Brain microvascular endothelial cell (primary cell): ENCODE measurements at regions not wholly inside any gene's neighbourhood (a gene's known extent, or its start where the extent isn't known, plus 50 kb on each side); places are given as distances from the start of the nearest gene placed in this dataset.

Experiments
- DNase-seq: peaks from one replicate; pipeline ENCODE4 v3.0.0-alpha.2; 2020
- H3K27ac ChIP-seq: fragments of 250-450 bp; sonication (Bioruptor Pico); 2 replicates; pipeline ENCODE4 v1.5.1; 2020; ENCODE audit warnings: mild to moderate bottlenecking, moderate library complexity
- H3K27me3 ChIP-seq: fragments of 250-450 bp; sonication (Bioruptor Pico); replicated peaks from 2 replicates; pipeline ENCODE4 v1.5.1; 2020; ENCODE audit warnings: mild to moderate bottlenecking
- H3K36me3 ChIP-seq: fragments of 250-450 bp; sonication (Bioruptor Pico); replicated peaks from 2 replicates; pipeline ENCODE4 v1.5.1; 2020; ENCODE audit warnings: mild to moderate bottlenecking
- H3K4me3 ChIP-seq: 2 replicates; pipeline ENCODE4 v1.5.1; 2011; ENCODE audit warnings: low read depth, mild to moderate bottlenecking, control low read depth, low read length, moderate library complexity
- in situ Hi-C: cut with HindIII; loops from 2 replicates; pipeline ENCODE4 v1.10.0; 2017; ENCODE audit warnings: low sequenced_read_pairs, low pct_ligation_motif_present
- TF ChIP-seq, protein P1 (sequence below): IDR thresholded peaks from 2 replicates; pipeline ENCODE4 v1.5.1; 2011; ENCODE audit warnings: low read depth, mild to moderate bottlenecking, moderate library complexity, low read length, control low read depth, inconsistent platforms; ENCODE audit errors: missing control alignments

DNA sequence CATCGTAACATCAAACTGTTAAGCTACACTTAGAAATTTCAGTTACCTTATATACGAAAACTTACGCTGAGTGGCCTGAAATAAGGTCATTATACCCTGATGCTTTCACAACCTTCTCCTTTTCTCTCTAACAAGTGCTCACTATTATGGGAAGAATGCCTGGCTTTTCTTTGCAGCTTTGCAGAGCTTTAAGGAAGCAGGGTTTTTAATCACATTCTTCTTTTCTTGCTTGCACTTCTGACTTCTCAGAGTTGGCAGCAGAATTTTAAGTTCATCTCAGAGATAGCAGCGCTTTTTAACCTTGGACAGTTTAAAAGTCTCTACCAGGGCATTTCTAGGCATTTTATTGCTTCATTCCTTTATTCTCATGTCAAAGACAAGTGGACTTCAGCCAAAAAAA is 285.1 kb downstream of the SPRY2 start:
- no peak for DNase-seq
- TF ChIP-seq, protein P1, sequence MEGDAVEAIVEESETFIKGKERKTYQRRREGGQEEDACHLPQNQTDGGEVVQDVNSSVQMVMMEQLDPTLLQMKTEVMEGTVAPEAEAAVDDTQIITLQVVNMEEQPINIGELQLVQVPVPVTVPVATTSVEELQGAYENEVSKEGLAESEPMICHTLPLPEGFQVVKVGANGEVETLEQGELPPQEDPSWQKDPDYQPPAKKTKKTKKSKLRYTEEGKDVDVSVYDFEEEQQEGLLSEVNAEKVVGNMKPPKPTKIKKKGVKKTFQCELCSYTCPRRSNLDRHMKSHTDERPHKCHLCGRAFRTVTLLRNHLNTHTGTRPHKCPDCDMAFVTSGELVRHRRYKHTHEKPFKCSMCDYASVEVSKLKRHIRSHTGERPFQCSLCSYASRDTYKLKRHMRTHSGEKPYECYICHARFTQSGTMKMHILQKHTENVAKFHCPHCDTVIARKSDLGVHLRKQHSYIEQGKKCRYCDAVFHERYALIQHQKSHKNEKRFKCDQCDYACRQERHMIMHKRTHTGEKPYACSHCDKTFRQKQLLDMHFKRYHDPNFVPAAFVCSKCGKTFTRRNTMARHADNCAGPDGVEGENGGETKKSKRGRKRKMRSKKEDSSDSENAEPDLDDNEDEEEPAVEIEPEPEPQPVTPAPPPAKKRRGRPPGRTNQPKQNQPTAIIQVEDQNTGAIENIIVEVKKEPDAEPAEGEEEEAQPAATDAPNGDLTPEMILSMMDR: no peak
- no peak overlapping the region for H3K27ac ChIP-seq
- H3K36me3 ChIP-seq: no peaks in the 10 kb centered on the region
- in situ Hi-C loops: no loop called here
- H3K4me3 ChIP-seq: no peak overlapping the region
- no peaks in the 10 kb centered on the region for H3K27me3 ChIP-seq

DNA sequence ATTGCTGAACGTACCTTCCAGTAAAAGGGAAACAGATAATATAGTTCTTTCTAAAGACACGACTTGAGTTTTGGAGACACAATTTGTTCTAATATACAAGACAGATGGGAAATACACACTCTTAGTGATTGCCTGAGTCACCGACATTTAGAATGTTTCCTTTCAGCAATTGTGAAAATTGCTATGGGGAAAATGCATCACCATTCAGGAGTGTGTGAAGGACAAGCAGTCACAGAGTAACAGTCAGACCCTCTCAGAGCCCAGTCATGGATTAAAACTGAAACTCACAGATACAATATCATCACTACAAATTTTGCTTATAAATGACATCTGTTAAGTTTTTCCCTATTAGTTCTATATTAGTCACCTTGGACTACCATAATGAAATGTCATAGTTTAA is 286.1 kb downstream of the SPRY2 start:
- no peak for DNase-seq
- no peak overlapping the region for H3K27ac ChIP-seq
- H3K36me3 ChIP-seq: no peaks in the 10 kb centered on the region
- TF ChIP-seq, protein P1: no peak
- in situ Hi-C loops: no loop called here
- H3K27me3 ChIP-seq: no peaks in the 10 kb centered on the region
- H3K4me3 ChIP-seq: no peak overlapping the region

DNA sequence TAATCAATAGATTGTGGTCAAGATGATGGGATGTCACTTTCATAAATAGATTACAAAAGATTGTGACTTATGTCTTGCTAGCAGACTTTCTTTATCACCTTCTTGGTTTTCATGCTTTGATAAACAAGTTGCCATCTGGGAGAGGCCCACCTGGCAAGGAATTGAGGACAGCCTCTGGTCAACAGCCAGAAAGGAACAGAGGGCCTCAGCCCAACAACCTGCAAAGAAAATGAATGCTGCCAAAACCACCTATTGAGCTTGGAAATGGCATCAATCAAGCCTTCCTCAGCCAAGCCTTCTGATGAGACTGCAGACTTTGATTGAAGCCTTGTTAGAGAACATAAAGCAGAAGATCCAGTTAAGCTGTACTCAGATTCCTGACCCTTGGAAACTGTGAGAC is 288.6 kb downstream of the SPRY2 start:
- Histone ChIP-seq H3K36me3 (no peaks in the 10 kb centered on the region), H3K4me3 (no peak overlapping the region), H3K27ac (no peak overlapping the region), H3K27me3 (no peaks in the 10 kb centered on the region)
- TF ChIP-seq, protein P1: no peak
- in situ Hi-C loops: no loop called here
- DNase-seq: no peak

GRCh38 chr13:80050252-80050651 is 290.7 kb downstream of the SPRY2 start:
- no peaks in the 10 kb centered on the region for H3K27me3 ChIP-seq
- in situ Hi-C loops: no loop called here
- TF ChIP-seq, protein P1: no peak
- no peak for DNase-seq
- no peaks in the 10 kb centered on the region for H3K36me3 ChIP-seq
- H3K27ac ChIP-seq: no peak overlapping the region
- H3K4me3 ChIP-seq: no peak overlapping the region

DNA sequence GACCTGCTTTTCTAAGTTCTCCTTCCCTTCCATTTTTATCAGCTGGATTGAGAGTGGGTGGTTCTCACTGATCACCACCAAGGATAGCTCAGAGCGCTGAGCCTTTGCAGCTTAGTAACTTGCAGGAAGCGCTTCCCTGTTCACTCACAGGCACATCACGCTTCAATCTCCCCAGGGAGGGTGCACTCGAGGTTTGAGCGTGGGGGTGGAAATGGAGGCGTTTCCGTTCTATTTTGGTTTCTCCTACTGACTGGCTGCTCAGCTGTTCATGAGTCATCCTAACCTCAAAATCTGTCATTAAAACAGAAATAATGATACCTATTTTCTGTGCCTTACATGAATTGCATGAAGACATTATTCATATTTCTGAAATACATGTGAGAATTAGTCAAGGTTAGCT is 292.1 kb downstream of the SPRY2 start:
- peak overlapping the region; percentile 21 for H3K27ac ChIP-seq
- in situ Hi-C loops: no loop called here
- DNase-seq: peak; percentile 99

DNA sequence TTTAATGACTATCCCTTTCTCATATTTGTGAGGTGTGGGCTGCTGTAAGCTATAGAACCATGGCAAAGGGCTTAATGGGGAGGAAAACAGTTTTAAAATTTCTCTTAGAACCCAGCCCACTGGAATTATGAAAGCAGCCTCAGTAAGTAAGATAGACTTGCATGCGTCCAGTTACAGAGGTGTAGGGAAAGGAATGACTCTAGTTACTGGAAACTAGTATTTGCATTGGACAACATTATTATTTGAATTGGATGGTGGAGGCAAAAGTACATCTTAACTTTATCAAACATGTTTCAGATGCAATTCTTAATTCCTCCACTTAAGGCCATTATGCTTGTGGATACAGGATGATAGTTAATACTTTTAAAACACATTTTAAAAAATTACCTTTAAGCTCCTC is 292.9 kb downstream of the SPRY2 start:
- no peak for DNase-seq
- H3K36me3 ChIP-seq: no peaks in the 10 kb centered on the region
- H3K4me3 ChIP-seq: no peak overlapping the region
- in situ Hi-C loops: no loop called here
- H3K27ac ChIP-seq: no peak overlapping the region
- H3K27me3 ChIP-seq: no peaks in the 10 kb centered on the region
- TF ChIP-seq, protein P1: no peak

More for the DNA sequence above, 292.1 kb downstream of the SPRY2 start:
- Histone ChIP-seq H3K36me3 (no peaks in the 10 kb centered on the region), H3K27me3 (no peaks in the 10 kb centered on the region), H3K4me3 (no peak overlapping the region)
- TF ChIP-seq, protein P1: no peak
